WTC11 (cell line): ENCODE measurements at regions not wholly inside any gene's neighbourhood (a gene's known extent, or its start where the extent isn't known, plus 50 kb on each side); places are given as distances from the start of the nearest gene placed in this dataset.

ENCODE experiments used
- ATAC-seq: fragments of 200-7000 bp; cut with Tn5 transposase; 2 replicates; pipeline ENCODE4 v1.10.0; 2021; ENCODE audit warnings: mild to moderate bottlenecking, moderate library complexity
- CTCF ChIA-PET: fragments of 300-600 bp; sonication (Branson Sonifier 250); formaldehyde crosslinking; loops from one replicate; lab custom pipeline; 2021; ENCODE audit warnings: antibody characterized with exemption; lab: Charles Lee
- POLR2A ChIA-PET: fragments of 350-600 bp; sonication (Branson Sonifier 250); formaldehyde crosslinking; loops from one replicate; lab custom pipeline; 2021; ENCODE audit warnings: antibody characterized with exemption; lab: Charles Lee
- DNase-seq: peaks from one replicate; pipeline ENCODE4 v3.0.0; 2021; ENCODE audit warnings: low spot score
- H3K27ac Mint-ChIP-seq: 2 replicates; pipeline ENCODE4 v1.8.0; 2021; ENCODE audit warnings: mixed read lengths
- H3K27me3 Mint-ChIP-seq: 2 replicates; pipeline ENCODE4 v1.8.0; 2021; ENCODE audit warnings: low read depth, mild to moderate bottlenecking, moderate library complexity, mixed read lengths
- H3K36me3 Mint-ChIP-seq: 2 replicates; pipeline ENCODE4 v1.8.0; 2021; ENCODE audit warnings: mixed read lengths
- H3K4me1 Mint-ChIP-seq: 2 replicates; pipeline ENCODE4 v1.8.0; 2022; ENCODE audit warnings: mixed read lengths
- H3K4me3 Mint-ChIP-seq: 2 replicates; pipeline ENCODE4 v1.8.0; 2021; ENCODE audit warnings: mild to moderate bottlenecking, moderate library complexity, mixed read lengths
- H3K9me3 Mint-ChIP-seq: 2 replicates; pipeline ENCODE4 v1.8.0; 2021; ENCODE audit warnings: mixed read lengths
- AR ChIP-seq: fragments of 250-450 bp; sonication (Bioruptor Pico); IDR thresholded peaks from 2 replicates; pipeline ENCODE4 v1.9.0; 2021; ENCODE audit warnings: mild to moderate bottlenecking
- ATF2 ChIP-seq: sonication (generic); formaldehyde crosslinking; IDR thresholded peaks from 2 replicates; pipeline ENCODE4 v1.8.1; 2022; ENCODE audit warnings: low read depth, missing genetic modification reagents, borderline replicate concordance
- ATF6 ChIP-seq: sonication (generic); formaldehyde crosslinking; IDR thresholded peaks from 2 replicates; pipeline ENCODE4 v1.8.1; 2023; ENCODE audit warnings: mild to moderate bottlenecking, missing genetic modification reagents
- E2F4 ChIP-seq: sonication (generic); formaldehyde crosslinking; IDR thresholded peaks from 2 replicates; pipeline ENCODE4 v1.8.1; 2022; ENCODE audit warnings: low read depth, mild to moderate bottlenecking, moderate library complexity, missing genetic modification reagents, borderline replicate concordance
- ETV6 ChIP-seq: sonication (generic); formaldehyde crosslinking; IDR thresholded peaks from 2 replicates; pipeline ENCODE4 v1.8.1; 2022; ENCODE audit warnings: mild to moderate bottlenecking, missing genetic modification reagents
- FOXP4 ChIP-seq: sonication (generic); formaldehyde crosslinking; IDR thresholded peaks from 2 replicates; pipeline ENCODE4 v1.8.0; 2022; ENCODE audit warnings: mild to moderate bottlenecking, missing genetic modification reagents
- GABPB1 ChIP-seq: sonication (generic); formaldehyde crosslinking; IDR thresholded peaks from 2 replicates; pipeline ENCODE4 v1.8.1; 2023; ENCODE audit warnings: mild to moderate bottlenecking, missing genetic modification reagents
- GRHL2 ChIP-seq: fragments of 250-450 bp; sonication (Bioruptor Pico); IDR thresholded peaks from 2 replicates; pipeline ENCODE4 v1.8.0; 2022; ENCODE audit warnings: mild to moderate bottlenecking, moderate library complexity; ENCODE audit not compliant: insufficient replicate concordance, severe bottlenecking
- MLX ChIP-seq: sonication (generic); formaldehyde crosslinking; IDR thresholded peaks from 2 replicates; pipeline ENCODE4 v1.8.1; 2023; ENCODE audit warnings: mild to moderate bottlenecking, missing genetic modification reagents, moderate library complexity
- MXD4 ChIP-seq: fragments of 250-450 bp; sonication (Bioruptor Pico); IDR thresholded peaks from 2 replicates; pipeline ENCODE4 v1.8.0; 2021; ENCODE audit warnings: mild to moderate bottlenecking, moderate library complexity, borderline replicate concordance
- OVOL2 ChIP-seq: fragments of 250-450 bp; sonication (Bioruptor Pico); IDR thresholded peaks from 2 replicates; pipeline ENCODE4 v1.9.0; 2021; ENCODE audit warnings: mild to moderate bottlenecking, borderline replicate concordance
- PREB ChIP-seq: sonication (generic); formaldehyde crosslinking; IDR thresholded peaks from 2 replicates; pipeline ENCODE4 v1.8.1; 2022; ENCODE audit warnings: mild to moderate bottlenecking, missing genetic modification reagents, moderate library complexity, borderline replicate concordance
- TCF7 ChIP-seq: sonication (generic); formaldehyde crosslinking; IDR thresholded peaks from 2 replicates; pipeline ENCODE4 v1.8.0; 2022; ENCODE audit warnings: mild to moderate bottlenecking, low read depth, missing genetic modification reagents, moderate library complexity
- TP53 ChIP-seq: sonication (generic); formaldehyde crosslinking; IDR thresholded peaks from 2 replicates; pipeline ENCODE4 v1.8.1; 2023; ENCODE audit warnings: mild to moderate bottlenecking, missing genetic modification reagents
- ZNF219 ChIP-seq: sonication (generic); formaldehyde crosslinking; IDR thresholded peaks from 2 replicates; pipeline ENCODE4 v1.8.0; 2023; ENCODE audit warnings: missing genetic modification reagents, mild to moderate bottlenecking, borderline replicate concordance
- ZNF263 ChIP-seq: sonication (generic); formaldehyde crosslinking; IDR thresholded peaks from 2 replicates; pipeline ENCODE4 v1.8.1; 2022; ENCODE audit warnings: low read depth, mild to moderate bottlenecking, moderate library complexity, missing genetic modification reagents
- ZSCAN18 ChIP-seq: fragments of 250-450 bp; sonication (Bioruptor Pico); IDR thresholded peaks from 2 replicates; pipeline ENCODE4 v2.1.2; 2022; ENCODE audit warnings: mild to moderate bottlenecking, moderate library complexity

- no peak for TF ChIP-seq AR (CRISPR knock-in tag)
- no peak for TF ChIP-seq MXD4
- TF ChIP-seq FOXP4 (CRISPR knock-in tag): no peak
- TF ChIP-seq GABPB1: no peak
- TF ChIP-seq ETV6 (CRISPR knock-in tag): no peak
- no peak for TF ChIP-seq TP53
- TF ChIP-seq ZSCAN18 (CRISPR knock-in tag): no peak
Measured at GRCh38 chr4:112858751-112859150, 190.7 kb upstream of the ANK2 start (continued).

GRCh38 chr4:112859456-112860184 is 189.8 kb upstream of the ANK2 start:
- no peak for ATAC-seq
- TF ChIP-seq E2F4 (CRISPR knock-in tag) (no peak), PREB (CRISPR knock-in tag) (no peak), MLX (CRISPR knock-in tag) (no peak), ATF2 (CRISPR knock-in tag) (no peak), OVOL2 (CRISPR knock-in tag) (no peak), ATF6 (CRISPR knock-in tag) (no peak), TCF7 (CRISPR knock-in tag) (no peak), ZNF219 (CRISPR knock-in tag) (no peak), GRHL2 (CRISPR knock-in tag) (no peak), ZNF263 (CRISPR knock-in tag) (no peak)
- Mint-ChIP-seq H3K36me3 (peaks cover 3% of the 10 kb centered on the region; the same call in 1 of the 2 replicates), H3K4me3 (no peak overlapping the region; the same call in 1 of the 2 replicates), H3K27me3 (no peaks in the 10 kb centered on the region), H3K4me1 (peaks cover 69% of the 10 kb centered on the region), H3K9me3 (peaks cover 3% of the 10 kb centered on the region; the same call in 1 of the 2 replicates), H3K27ac (peak overlapping the region; percentile 92)
- no peak for DNase-seq
- ChIA-PET POLR2A (no interaction called here), CTCF (interaction anchor here (0.7 to 1.0 kb wide), 3 partner anchors 10 to 83 kb away, joined by 3 to 4 read pairs (median 4); no protein-coding TSS in a partner anchor)
